ENCODE measurements at regions not wholly inside any gene's neighbourhood (a gene's known extent, or its start where the extent isn't known, plus 50 kb on each side); places are given as distances from the start of the nearest gene placed in this dataset.

GRCh38 chr13:111558700-111559088 is 238.3 kb downstream of the TEX29 start:
- H3K4me1 ChIP-seq, result no peaks in the 10 kb centered on the region
- no peak overlapping the region for H3K27ac ChIP-seq
- TF ChIP-seq CTCF (IDR thresholded peaks at IDR 0.05), result no peak
- peaks cover 23% of the 10 kb centered on the region for H3K27me3 ChIP-seq (ENCODE audit: low read depth)
- H3K4me3 ChIP-seq, result no peak overlapping the region
- ATAC-seq (no peak), DNase-seq (no peak)
- intact Hi-C loops (cut with DNase I), result no loop called here
- H3K9me3 ChIP-seq, result no peaks in the 10 kb centered on the region
- H3K36me3 ChIP-seq, result no peaks in the 10 kb centered on the region

GRCh38 chr13:111559612-111560403 is 239.4 kb downstream of the TEX29 start:
- DNase-seq, result no peak
- Histone ChIP-seq H3K27me3 (ENCODE audit: low read depth) (peaks cover 30% of the 10 kb centered on the region), H3K27ac (no peak overlapping the region), H3K9me3 (no peaks in the 10 kb centered on the region), H3K4me1 (no peaks in the 10 kb centered on the region), H3K36me3 (no peaks in the 10 kb centered on the region), H3K4me3 (no peak overlapping the region)
- intact Hi-C loops (cut with DNase I), result no loop called here
- ATAC-seq, result no peak
- no peak for TF ChIP-seq CTCF (IDR thresholded peaks at IDR 0.05)

- Histone ChIP-seq H3K4me3 (no peak overlapping the region), H3K27me3 (ENCODE audit: low read depth) (peaks cover 23% of the 10 kb centered on the region), H3K27ac (no peak overlapping the region), H3K9me3 (no peaks in the 10 kb centered on the region), H3K36me3 (no peaks in the 10 kb centered on the region), H3K4me1 (no peaks in the 10 kb centered on the region)
- no peak for ATAC-seq
- intact Hi-C loops (cut with DNase I), result no loop called here
- TF ChIP-seq CTCF (IDR thresholded peaks at IDR 0.05), result no peak
- DNase-seq, result no peak
Measured at GRCh38 chr13:111561091-111561781, 240.8 kb downstream of the TEX29 start.

GRCh38 chr13:111562716-111563115 is 242.3 kb downstream of the TEX29 start:
- DNase-seq, result no peak

GRCh38 chr13:111564606-111565005 is 244.2 kb downstream of the TEX29 start:
- intact Hi-C loops (cut with DNase I), result no loop called here
- DNase-seq, result no peak
- TF ChIP-seq CTCF (IDR thresholded peaks at IDR 0.05), result no peak

More at GRCh38 chr13:111562716-111563115, 242.3 kb downstream of the TEX29 start:
- Histone ChIP-seq H3K4me1 (no peaks in the 10 kb centered on the region), H3K27ac (no peak overlapping the region), H3K4me3 (no peak overlapping the region), H3K36me3 (no peaks in the 10 kb centered on the region), H3K9me3 (no peaks in the 10 kb centered on the region), H3K27me3 (ENCODE audit: low read depth) (peaks cover 23% of the 10 kb centered on the region)
- intact Hi-C loops (cut with DNase I), result no loop called here
- TF ChIP-seq CTCF (IDR thresholded peaks at IDR 0.05), result no peak
- no peak for ATAC-seq

More at GRCh38 chr13:111564606-111565005, 244.2 kb downstream of the TEX29 start:
- Histone ChIP-seq H3K4me1 (no peaks in the 10 kb centered on the region), H3K27ac (no peak overlapping the region), H3K36me3 (no peaks in the 10 kb centered on the region), H3K27me3 (ENCODE audit: low read depth) (peaks cover 21% of the 10 kb centered on the region), H3K4me3 (no peak overlapping the region), H3K9me3 (no peaks in the 10 kb centered on the region)
- ATAC-seq, result no peak
